GM12891 (cell line): ENCODE measurements at regions not wholly inside any gene's neighbourhood (a gene's known extent, or its start where the extent isn't known, plus 50 kb on each side); places are given as distances from the start of the nearest gene placed in this dataset.

ENCODE experiments used
- PAX5 ChIP-seq: IDR thresholded peaks from 2 replicates; pipeline ENCODE4 v1.6.1; 2011; ENCODE audit warnings: low read length, moderate library complexity, mild to moderate bottlenecking; ENCODE audit not compliant: insufficient read depth, severe bottlenecking
- POLR2A ChIP-seq: IDR thresholded peaks from 2 replicates; pipeline ENCODE4 v1.6.1; 2011; ENCODE audit warnings: low read depth, low read length, control low read depth
- POLR2AphosphoS5 ChIP-seq: IDR thresholded peaks from 2 replicates; pipeline ENCODE4 v1.6.1; 2011; ENCODE audit warnings: low read depth, low read length, control low read depth
- POU2F2 ChIP-seq: IDR thresholded peaks from 2 replicates; pipeline ENCODE4 v1.6.1; 2011; ENCODE audit warnings: low read depth, mild to moderate bottlenecking, control low read depth, low read length, moderate library complexity
- TAF1 ChIP-seq: IDR thresholded peaks from 2 replicates; pipeline ENCODE4 v1.6.1; 2011; ENCODE audit warnings: low read depth, low read length, control low read depth

DNA sequence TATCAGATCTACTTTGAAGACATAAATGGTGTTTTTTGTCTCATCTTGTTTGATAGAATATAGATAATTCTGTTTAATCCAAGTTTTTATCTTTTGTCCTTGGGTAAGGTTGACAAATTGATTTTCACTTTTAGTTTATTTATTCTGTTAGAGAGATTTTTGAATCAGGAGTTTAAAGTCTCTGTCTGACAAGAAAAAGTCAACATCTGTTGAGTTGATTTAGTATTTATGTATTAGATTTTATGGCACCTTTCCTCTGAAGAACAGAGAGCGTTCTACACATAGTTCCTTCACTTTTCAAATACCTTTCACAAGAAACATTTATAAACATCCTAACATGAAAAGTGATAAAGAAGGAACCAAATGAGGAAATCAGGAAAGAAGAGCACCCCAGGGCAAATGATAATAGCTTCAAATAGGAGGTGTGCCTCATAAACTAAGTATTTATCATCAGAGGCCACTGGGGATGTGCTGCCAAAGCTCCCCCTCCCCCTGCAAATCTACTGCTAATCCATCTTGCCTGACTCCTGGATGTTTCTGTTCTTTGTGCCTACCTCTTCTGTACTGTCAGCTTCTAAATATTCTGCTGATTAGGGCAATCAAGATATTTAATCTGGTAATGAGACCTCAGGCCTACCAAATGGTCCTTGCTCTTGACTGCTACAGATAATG lies 457.7 kb upstream of the CHD1 start:
- TF ChIP-seq POLR2AphosphoS5, result no peak
- TF ChIP-seq POLR2A, result no peak
- TF ChIP-seq PAX5, result no peak
- no peak for TF ChIP-seq TAF1
- TF ChIP-seq POU2F2, result no peak
